Stimulated activated CD4-positive, alpha-beta T cell treated with anti-CD3 and anti-CD28 coated beads, Interleukin-12 subunit alpha, Interleukin-12 subunit beta, amount 100 ng/mL, for 4 hours (primary cell): ENCODE measurements at regions not wholly inside any gene's neighbourhood (a gene's known extent, or its start where the extent isn't known, plus 50 kb on each side); places are given as distances from the start of the nearest gene placed in this dataset.

ENCODE experiments used
- DNase-seq: peaks from one replicate; pipeline ENCODE4 v3.0.0-alpha.2; 2020

- no peak for DNase-seq
These were observed 249.9 kb upstream of the GATB start for GRCh38 chr4:152010710-152011079.

- no peak for DNase-seq
These were observed 249.3 kb upstream of the GATB start for GRCh38 chr4:152009983-152010709.

- DNase-seq: no peak
These were observed 248.3 kb upstream of the GATB start for GRCh38 chr4:152009031-152009670.

- DNase-seq: no peak
These were observed 246.3 kb upstream of the GATB start for GRCh38 chr4:152007111-152007510.

- DNase-seq: no peak
These were observed 244.0 kb upstream of the GATB start for GRCh38 chr4:152004801-152005200.

- DNase-seq: no peak
These were observed 239.7 kb upstream of the GATB start for GRCh38 chr4:152000518-152000917.

- no peak for DNase-seq
These were observed 237.9 kb upstream of the GATB start for GRCh38 chr4:151998723-151999122.

GRCh38 chr4:151997461-151997860 lies 236.7 kb upstream of the GATB start:
- no peak for DNase-seq

- DNase-seq: no peak
These were observed 233.6 kb upstream of the GATB start for GRCh38 chr4:151994429-151994828.

- DNase-seq: no peak
These were observed 232.7 kb upstream of the GATB start for GRCh38 chr4:151993521-151993920.

GRCh38 chr4:151992332-151993154 lies 231.7 kb upstream of the GATB start:
- no peak for DNase-seq

- no peak for DNase-seq
These were observed 231.0 kb upstream of the GATB start for GRCh38 chr4:151991884-151992167.

GRCh38 chr4:151991001-151991883 lies 230.4 kb upstream of the GATB start:
- no peak for DNase-seq

- DNase-seq: no peak
These were observed 229.4 kb upstream of the GATB start for GRCh38 chr4:151990201-151990600.

GRCh38 chr4:151988591-151988990 lies 227.8 kb upstream of the GATB start:
- DNase-seq: no peak

GRCh38 chr4:151987606-151988005 lies 226.8 kb upstream of the GATB start:
- no peak for DNase-seq

- no peak for DNase-seq
These were observed 223.0 kb upstream of the GATB start for GRCh38 chr4:151983854-151984253.

- DNase-seq: no peak
These were observed 219.0 kb upstream of the GATB start for GRCh38 chr4:151979819-151980218.

GRCh38 chr4:151968643-151969042 lies 207.8 kb upstream of the GATB start:
- no peak for DNase-seq

- no peak for DNase-seq
These were observed 206.3 kb upstream of the GATB start for GRCh38 chr4:151967074-151967473.

- DNase-seq: no peak
These were observed 201.5 kb upstream of the GATB start for GRCh38 chr4:151962138-151962823.

GRCh38 chr4:151961456-151961855 lies 200.6 kb upstream of the GATB start:
- no peak for DNase-seq
